Fibroblast of peridontal ligament (primary cell): ENCODE measurements at regions not wholly inside any gene's neighbourhood (a gene's known extent, or its start where the extent isn't known, plus 50 kb on each side); places are given as distances from the start of the nearest gene placed in this dataset.
"Not testable (repeated sequence)": the region's sequence is repeated elsewhere in the genome, so short reads cannot be mapped to it uniquely, and the experiment has no call there.

Experiments used
- DNase-seq: peaks from one replicate; pipeline ENCODE4 v3.0.0-alpha.2; 2010; ENCODE audit errors: extremely low read depth

DNA sequence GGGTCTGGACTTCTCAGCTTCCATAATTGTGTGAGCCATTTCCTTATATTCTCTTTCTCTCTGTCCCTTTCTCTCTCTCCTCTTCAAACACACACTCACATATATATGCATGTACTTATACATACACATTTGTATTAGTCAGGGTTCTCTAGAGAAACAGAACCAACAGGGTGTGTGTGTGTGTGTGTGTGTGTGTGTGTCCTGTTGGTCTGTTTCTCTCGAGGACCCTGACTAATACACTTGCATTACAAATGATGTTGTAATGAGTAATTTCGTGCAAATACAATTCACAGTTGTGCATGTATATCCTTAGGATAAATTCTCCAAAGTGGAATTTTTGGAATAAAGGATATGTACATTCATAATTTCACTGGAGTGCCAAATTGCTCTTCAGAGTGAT is 115.3 kb downstream of the NPIPB5 start:
- DNase-seq: no peak

DNA sequence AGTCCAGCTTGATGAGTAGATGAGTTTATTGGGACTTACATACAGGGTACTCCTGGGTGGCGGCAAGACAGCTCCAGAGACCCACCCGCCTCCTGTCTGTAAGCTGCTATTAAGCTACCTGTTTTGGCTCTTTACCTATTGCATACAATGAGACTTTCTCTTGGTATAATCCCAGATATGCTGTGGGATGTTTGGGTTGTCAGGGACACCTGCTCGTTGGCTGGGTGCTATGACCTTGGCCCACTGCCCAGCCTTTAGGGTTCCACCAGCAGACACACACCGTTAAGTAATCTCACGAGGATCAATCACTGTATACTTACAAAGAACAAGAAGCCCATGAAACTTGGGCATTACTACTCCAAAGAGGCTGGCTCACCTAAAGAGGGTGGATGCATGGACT is 116.4 kb downstream of the NPIPB5 start:
- DNase-seq: no peak

DNA sequence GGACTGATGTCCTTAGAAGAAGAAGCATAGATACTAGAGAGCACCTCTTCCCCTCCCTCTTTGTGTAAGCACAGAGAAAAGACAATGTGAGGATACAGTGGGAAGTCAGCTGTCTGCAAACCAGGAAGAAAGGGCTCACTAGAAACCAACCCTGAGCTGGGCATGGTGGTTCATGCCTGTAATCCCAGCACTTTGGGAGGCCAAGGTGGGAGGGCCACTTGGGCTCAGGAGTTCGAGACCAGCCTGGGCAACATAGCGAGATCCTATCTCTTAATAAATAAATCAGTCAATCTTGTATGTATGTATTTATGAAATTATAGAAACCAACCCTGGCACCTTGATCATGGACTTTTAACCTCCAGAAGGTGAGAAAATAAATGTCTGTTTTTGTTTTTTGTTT is 118.3 kb downstream of the NPIPB5 start:
- no peak for DNase-seq

DNA sequence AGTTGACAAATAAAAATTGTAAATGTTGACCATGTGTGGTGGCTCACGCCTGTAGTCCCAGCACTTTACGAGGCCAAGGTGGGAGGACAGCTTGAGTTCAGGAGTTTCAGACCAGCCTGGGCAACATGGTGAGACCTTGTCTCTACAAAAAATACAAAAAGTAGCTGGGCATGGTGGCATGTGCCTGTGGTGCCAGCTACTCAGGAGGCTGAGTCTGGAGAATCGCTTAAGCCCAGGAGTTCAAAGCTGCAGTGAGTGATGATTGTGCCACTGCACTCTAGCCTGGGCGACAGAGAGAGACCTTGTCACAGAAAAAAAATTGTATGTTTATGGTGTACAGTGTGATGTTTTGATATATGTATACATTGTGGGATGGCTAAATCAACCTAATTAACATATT is 119.6 kb downstream of the NPIPB5 start:
- no peak for DNase-seq

DNA sequence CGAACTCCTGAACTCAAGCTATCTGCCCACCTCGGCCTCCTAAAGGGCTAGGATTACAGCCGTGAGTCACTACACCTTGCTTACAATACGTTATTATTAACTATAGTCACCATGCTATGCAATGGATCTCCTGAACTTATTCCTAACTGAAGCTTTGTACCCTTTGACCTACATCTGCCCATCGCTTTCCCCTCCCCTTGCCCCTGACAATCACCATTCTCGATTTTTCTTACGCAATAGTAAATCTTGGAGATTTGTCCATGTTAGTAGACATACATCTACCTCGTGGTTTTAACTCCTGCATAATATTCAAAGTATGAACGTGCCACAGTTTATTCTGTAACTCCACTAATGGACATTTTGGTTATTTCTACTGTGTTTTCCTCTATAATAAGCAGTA is 120.6 kb downstream of the NPIPB5 start:
- DNase-seq: no peak

DNA sequence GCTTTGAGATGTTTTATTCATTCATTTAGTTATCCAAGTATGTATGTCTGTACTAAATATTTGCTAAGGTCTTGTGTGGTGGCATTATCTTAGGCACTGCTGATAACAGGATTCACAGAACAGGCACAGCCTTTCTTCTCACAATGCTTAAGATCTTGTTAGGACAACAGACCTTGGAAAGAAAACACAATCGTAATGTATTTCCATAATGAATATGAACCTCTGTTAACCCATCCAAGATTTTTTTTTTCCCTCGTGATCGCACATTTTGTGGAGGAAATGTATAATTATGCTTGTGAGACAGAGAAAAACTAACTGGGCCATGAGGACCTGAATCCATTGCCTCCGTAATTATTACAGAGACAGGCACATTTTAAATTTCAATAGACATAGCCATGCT is 121.9 kb downstream of the NPIPB5 start:
- no peak for DNase-seq

DNA sequence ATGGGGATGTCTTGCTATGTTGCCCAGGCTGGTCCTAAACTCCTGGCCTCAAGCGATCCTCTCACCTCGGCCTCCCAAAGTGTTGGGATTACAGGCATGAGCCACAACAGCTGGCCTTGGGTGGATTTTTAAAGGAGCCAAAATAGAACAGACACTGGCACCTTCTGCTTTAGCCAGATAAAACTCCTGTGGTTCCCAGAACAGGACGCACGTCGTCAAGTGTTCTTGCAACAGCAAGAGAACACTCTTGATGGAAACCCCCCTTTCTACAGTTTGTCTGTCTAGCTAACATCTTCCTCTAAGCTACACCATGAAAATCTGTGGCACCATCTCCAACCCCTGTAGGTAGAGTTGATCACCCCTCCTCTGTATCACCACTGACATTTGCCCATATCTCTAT is 122.6 kb downstream of the NPIPB5 start:
- no peak for DNase-seq

DNA sequence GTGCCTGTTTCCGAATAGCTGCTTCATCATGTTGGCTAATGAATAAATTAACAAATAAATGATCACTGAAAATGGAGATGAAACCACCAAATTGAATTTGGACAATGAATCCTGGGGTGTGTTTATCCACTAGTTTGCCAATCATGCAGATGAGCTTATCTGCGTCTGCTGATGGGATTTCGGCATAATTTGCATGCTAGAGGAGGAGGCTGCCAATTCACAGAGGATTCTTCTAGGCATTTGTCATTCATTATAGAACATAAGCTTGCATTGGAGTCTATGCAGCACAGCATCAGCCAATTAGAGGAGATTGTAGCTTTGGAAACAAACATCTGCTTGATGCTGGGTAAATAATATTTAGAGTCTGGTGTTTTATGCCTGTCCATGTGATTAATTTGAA is 123.1 kb downstream of the NPIPB5 start:
- DNase-seq: no peak

DNA sequence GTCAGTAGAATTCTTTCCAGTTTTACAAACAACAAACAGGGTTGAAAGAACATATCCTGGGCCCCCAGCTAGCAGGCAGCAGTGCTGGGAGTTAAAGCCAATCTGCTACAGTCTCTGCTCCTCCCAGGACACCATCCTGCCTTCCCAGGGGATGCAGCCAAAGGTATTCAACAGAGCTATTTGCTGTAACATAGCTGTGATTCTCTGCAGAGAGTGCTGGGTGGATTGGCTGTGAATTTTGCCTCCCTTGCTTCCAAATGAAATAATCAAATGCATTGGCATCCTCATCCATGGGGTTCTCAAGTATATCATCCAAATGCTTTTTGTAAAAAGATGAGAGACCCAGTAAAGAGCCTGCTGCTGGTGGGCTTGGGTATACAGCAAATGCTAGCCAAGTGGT is 124.3 kb downstream of the NPIPB5 start:
- no peak for DNase-seq

DNA sequence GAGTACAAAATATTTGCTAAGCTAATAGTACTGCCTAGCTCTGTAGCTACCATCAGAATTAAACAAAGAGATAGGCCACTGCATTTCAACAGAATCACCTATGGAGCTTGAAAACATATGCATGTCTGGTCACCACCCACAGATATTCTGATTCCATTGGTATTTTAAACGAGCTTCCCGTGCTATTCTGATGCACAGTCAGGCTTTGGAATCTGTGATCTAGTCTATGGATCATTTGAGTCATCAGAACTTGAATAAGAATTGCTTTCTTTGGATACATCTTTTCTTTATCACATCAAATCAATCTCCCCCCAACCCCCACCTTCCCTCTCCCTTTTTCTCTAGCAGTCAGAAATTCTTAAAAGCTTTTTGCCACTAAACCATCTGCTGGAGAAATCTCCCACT is 124.7 kb downstream of the NPIPB5 start:
- no peak for DNase-seq

DNA sequence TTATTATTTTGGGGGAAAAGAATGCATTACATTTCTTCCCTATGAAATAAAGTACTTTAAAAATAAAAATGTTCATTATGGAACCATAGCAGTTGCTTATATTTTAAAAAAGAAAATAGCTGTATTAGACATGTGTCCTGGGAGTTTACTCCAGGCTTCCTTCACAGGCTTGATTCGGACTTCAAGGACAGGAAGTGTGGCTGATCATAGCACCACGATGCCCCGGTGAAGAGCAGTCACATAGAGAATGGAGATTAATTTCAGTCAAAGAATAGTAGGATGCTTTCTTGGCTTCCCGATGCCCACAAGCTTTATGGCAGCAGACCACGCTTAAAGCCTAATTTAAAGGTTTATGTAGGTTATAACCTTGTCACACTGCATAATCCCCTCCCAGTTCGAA is 125.1 kb downstream of the NPIPB5 start:
- DNase-seq: no peak

DNA sequence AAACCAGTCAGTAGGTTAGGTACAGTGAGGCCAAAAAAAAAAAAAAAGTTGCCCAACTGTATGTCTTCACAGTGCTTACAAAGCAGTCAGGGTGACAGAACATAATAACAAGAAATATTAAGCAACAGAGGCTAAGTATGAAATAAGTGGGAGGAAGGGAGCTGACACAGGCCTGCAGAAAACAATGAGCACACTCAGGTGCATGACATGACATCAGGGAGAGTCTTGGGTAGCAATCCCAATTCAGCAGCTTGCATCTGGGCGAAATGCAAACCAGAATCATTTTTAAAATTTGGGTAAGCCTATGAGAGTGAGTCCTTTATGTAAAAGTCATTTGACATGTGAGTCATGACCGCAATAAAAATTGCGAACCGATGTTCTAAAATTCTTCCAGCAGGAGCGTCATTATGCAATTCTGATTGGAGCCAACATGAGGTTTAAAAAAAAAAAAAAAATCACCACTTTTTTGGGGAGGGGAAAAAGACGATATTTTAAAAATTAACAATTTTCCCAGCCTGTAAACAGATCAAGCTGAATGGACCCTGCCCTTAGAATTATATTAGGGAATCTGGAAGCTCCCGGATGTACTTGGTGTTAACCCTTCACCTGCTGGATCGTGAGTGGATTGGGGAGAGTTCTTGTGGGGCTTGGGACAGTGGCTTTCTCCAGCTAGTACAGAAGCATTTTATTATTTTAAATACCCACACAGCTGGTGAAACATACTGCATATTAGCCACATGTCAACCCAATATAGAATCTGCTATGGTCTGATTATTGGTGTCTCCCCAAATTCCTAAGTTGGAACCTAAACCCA is 127.9 kb downstream of the NPIPB5 start:
- DNase-seq: peak; percentile 66

DNA sequence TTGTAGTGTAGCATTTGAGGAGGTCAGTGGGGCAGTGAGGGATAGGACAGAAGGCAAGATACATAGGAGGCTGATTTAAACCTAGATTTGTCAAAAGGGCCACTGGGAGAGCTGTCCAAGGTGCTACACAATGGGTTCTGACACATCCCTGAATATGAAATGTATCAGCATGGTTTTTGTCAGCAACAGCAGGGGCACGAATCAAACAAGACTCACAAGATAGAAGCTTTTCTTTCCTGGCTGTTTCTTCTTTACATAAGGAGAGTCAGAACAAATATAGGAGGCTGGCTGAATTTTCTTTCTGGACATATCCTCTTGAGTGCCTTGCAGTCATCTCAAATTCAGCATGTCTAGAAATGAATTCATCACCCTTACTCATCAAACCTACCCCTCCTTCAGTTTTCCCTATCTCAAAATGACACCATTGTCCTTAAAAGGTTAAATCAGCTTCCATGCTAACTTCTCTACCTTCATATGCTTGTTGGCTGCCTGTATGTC is 130.5 kb downstream of the NPIPB5 start:
- DNase-seq: peak; percentile 48

DNA sequence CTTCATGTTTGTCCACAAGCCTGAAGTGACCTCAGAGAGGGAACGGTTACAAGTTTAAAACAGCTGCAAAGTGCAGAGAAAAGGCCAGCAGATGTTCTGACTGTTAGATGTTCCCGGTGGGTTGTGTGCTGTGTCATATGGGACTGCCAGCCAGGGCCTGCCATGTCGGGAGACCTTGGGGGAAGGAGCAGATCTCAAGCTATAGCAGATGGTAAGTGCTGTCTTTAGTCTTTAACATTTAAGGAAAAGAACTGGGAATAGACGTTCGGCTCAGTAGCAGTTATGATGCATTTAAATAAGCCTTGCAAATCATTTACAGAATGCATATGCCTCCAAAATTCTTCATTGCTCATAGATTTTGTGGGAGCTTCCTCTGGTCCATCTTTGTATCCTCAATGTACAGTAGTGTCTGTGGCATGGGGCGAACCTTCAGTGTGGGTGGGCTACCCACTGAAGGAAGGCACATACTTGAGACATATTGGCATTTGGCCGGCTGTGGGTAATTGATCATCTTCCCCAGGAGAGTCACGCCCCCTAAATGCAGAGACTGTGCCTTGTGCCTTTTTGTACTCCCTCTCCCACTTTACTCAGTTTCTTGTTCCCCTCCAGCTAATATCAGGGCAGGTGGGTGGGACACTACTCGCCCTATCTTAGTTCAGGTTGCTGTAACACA is 131.9 kb downstream of the NPIPB5 start:
- DNase-seq: no peak

DNA sequence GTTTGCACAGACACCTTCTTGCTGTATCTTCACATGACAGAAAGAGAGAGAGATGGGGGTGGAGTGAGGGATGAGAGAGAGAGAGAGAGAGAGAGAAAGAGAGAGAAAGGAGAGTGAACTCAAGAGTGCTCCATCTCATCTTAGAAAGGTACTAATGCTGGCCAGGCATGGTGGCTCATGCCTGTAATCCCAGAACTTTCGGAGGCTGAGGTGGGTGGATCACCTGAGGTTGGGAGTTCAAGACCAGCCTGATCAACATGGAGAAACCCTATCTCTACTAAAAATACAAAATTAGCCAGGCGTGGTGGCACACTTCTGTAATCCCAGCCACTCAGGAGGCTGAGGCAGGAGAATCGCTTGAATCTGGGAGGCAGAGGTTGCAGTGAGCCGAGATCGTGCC is 132.5 kb downstream of the NPIPB5 start:
- DNase-seq: not testable (repeated sequence)

DNA sequence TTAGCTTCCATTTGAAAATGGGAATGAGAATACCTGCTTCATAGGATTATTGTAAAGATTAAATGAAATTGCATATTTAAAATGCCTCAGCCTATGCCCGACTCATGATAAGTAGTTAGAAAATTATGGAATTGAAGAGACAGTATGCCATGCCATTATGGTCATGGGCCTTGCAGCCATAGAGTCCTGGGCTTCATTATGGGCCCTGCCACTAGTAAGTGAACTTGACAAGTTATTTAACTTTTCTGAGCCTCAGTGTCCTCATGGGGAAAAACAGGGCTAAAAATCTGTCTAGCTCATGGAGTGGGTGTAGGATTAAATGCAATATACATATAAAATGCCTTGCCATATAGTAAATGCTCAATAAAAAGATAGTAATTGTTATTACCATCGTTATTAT is 133.2 kb downstream of the NPIPB5 start:
- DNase-seq: no peak

DNA sequence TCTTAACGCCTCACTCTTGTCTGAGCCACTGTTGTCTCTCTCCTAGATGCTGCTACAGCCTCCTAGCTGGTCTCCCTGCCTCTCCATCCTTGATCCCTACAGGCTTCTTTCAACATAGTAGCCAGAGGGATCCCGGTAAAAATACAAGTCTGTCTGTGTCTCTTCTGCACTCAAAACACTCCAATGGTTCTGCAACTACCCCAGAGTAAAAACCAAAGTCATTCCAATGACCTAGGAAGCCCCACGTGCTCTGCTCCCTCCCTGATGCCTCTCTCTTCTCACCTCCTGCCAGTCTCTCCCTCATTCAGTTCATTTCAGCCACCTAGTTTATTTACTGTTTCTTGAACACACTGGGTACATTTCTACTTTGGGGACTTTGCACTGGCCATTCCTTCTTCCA is 135.2 kb downstream of the NPIPB5 start:
- no peak for DNase-seq

DNA sequence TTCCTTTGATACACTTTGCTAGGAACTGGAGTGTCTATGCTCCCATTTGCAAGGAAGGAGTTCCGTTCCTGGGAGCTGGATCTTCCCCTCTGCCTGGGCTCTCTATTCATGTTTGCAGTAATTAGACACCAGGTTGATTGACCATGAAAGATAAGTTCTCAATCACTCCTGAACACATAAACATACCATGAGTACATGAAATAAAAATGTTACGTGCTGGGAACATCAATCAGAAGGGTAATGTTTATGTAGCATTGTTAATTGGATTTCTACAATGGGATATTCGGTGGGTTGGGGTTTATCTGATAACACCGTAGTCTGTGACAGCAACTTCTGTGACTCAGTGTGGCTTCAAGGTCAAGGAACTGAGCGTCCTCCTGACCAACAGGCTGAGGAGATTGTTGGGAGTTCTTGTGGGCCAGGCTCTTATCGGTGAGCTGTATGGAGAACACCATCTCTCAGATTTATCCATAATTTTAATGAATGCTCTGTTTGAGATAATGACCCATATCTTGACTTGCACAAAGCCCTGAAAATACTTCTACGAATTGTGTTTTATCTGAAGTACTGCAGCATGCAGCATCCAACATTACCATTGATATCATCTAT is 136.4 kb downstream of the NPIPB5 start:
- no peak for DNase-seq

DNA sequence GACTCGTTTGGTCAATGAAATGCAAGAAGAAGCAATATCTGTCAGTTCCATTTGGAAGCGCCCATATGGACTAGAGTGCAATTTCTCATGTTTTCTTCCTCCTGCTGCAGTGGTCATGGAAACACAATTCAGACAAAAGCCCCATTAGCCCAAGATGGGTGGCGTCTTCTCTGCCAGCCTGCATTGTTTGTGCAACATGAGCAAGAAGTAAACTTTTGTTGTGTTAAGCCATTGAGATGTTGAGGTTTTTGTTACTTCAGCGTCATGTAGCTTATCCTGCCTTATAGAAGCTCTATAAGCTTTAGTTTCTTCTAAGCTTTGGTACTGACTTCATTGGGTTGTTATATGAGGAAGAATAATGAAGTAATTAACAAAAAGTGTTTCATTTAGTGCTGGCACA is 137.4 kb downstream of the NPIPB5 start:
- DNase-seq: no peak

DNA sequence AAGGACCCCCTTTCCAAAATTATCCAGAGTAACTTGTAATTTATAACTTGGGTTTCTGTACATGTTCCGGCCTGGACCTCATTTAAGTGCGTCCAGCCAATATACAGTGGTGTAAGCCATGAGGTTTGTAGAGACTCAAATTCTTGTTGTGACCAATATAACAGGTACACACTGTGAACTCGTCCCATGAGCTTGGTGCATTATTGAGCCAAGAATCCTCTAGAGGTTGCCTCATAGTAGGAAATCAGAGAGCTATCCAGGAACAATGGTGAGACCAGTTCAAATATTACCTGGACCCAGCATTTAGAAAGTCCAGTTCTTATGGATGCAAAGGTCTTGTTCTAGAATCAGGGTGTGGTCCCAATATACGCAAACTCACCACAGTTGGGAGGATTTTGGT is 138.2 kb downstream of the NPIPB5 start:
- no peak for DNase-seq

DNA sequence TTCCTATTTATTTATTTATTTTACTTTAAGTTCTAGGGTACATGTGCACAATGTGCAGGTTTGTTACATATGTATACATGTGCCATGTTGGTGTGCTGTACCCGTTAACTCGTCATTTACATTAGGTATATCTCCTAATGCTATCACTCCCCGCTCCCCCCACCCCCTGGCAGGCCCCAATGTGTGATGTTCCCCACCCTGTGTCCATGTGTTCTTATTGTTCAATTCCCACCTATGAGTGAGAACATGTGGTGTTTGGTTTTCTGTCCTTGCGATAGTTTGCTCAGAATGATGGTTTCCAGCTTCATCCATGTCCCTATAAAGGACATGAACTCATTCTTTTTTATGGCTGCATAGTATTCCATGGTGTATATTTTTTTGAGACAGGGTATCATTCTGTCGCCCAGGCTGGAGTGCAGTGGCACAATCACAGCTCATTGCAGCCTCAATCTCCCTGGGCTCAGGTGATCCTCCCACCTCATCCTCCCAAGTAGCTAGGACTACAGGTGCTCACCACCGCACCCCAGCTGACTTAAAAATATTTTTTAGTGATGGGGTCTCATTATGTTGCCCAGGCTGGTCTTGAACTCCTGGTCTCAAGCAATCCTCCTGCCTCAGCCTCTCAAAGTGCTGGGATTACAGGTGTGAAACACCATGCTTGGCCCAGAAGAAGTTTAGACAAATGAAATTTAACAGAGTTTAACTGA is 140.6 kb downstream of the NPIPB5 start:
- not testable (repeated sequence) for DNase-seq

DNA sequence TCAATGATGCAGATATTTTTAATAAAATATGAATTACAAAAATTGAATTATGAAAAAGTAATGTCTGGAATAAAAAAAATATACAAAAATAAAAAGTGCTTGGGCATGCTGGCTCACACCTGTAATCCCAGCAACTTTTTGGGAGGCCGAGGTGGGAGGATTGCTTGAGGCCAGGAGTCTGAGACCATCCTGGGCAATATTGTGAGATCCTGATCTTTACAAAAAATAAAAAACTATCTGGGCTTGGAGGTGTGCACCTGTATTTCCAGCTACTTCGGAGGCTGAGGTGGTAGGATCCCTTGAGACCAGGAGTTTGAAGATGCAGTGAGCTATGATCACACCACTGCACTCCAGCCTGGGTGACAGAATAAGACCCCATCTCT is 141.8 kb downstream of the NPIPB5 start:
- DNase-seq: no peak
